HG03280 (cell line): ENCODE measurements at regions not wholly inside any gene's neighbourhood (a gene's known extent, or its start where the extent isn't known, plus 50 kb on each side); places are given as distances from the start of the nearest gene placed in this dataset.
A peak's percentile ranks its signal among the peaks of the same experiment; 100 is the strongest.
"Not testable (repeated sequence)": the region's sequence is repeated elsewhere in the genome, so short reads cannot be mapped to it uniquely, and the experiment has no call there.

Experiments
- ATAC-seq: cut with Tn5 transposase; IDR thresholded peaks from one replicate; pipeline ENCODE4 v1.9.1; 2021; ENCODE audit warnings: mild to moderate bottlenecking, moderate library complexity; ENCODE audit not compliant: unreplicated experiment

- ATAC-seq = peak; percentile 51
Observed at GRCh38 chr21:14687268-14687625, 141.1 kb upstream of the SAMSN1 start.

GRCh38 chr21:14686466-14687267 is 140.6 kb upstream of the SAMSN1 start:
- ATAC-seq = peak; percentile 58

- no peak for ATAC-seq
Observed at GRCh38 chr21:14685568-14685967, 139.5 kb upstream of the SAMSN1 start.

GRCh38 chr21:14684071-14684470 is 138.0 kb upstream of the SAMSN1 start:
- ATAC-seq = no peak

GRCh38 chr21:14683063-14683462 is 136.9 kb upstream of the SAMSN1 start:
- ATAC-seq = no peak

GRCh38 chr21:14678973-14679574 is 133.0 kb upstream of the SAMSN1 start:
- ATAC-seq = no peak

- ATAC-seq = no peak
Observed at GRCh38 chr21:14677639-14678179, 131.6 kb upstream of the SAMSN1 start.

GRCh38 chr21:14677013-14677412 is 130.9 kb upstream of the SAMSN1 start:
- no peak for ATAC-seq

- peak; percentile 64 for ATAC-seq
Observed at GRCh38 chr21:14675774-14676530, 129.8 kb upstream of the SAMSN1 start.

GRCh38 chr21:14673649-14674048 is 127.5 kb upstream of the SAMSN1 start:
- no peak for ATAC-seq

- no peak for ATAC-seq
Observed at GRCh38 chr21:14672466-14672865, 126.4 kb upstream of the SAMSN1 start.

GRCh38 chr21:14670409-14670808 is 124.3 kb upstream of the SAMSN1 start:
- ATAC-seq = no peak

- ATAC-seq = not testable (repeated sequence)
Observed at GRCh38 chr21:14669092-14669491, 123.0 kb upstream of the SAMSN1 start.

- ATAC-seq = no peak
Observed at GRCh38 chr21:14657241-14658008, 111.3 kb upstream of the SAMSN1 start.

GRCh38 chr21:14646893-14647292 is 100.8 kb upstream of the SAMSN1 start:
- ATAC-seq = no peak

- no peak for ATAC-seq
Observed at GRCh38 chr21:14645702-14646101, 99.6 kb upstream of the SAMSN1 start.

- ATAC-seq = no peak
Observed at GRCh38 chr21:14632359-14632758, 86.2 kb upstream of the SAMSN1 start.

- ATAC-seq = no peak
Observed at GRCh38 chr21:14630556-14631069, 84.5 kb upstream of the SAMSN1 start.

GRCh38 chr21:14629461-14629860 is 83.3 kb upstream of the SAMSN1 start:
- no peak for ATAC-seq

GRCh38 chr21:14623079-14623478 is 77.0 kb upstream of the SAMSN1 start:
- ATAC-seq = not testable (repeated sequence)

GRCh38 chr21:14620152-14620551 is 74.0 kb upstream of the SAMSN1 start:
- ATAC-seq = peak; percentile 68
